GM12878 (cell line): ENCODE measurements at regions not wholly inside any gene's neighbourhood (a gene's known extent, or its start where the extent isn't known, plus 50 kb on each side); places are given as distances from the start of the nearest gene placed in this dataset.

Experiments
- ATAC-seq: fragments of 200-7000 bp; cut with Tn5 transposase; 3 replicates; pipeline ENCODE4 v1.9.1; 2020; ENCODE audit warnings: mild to moderate bottlenecking, moderate library complexity
- BruUV-seq: library from RNA; stranded (reverse); fragments of 400-500 nt; replicated peaks from 2 replicates; lab custom pipeline; 2021; lab: Mats Ljungman, UMichigan
- CTCF ChIA-PET: fragments of 300-600 bp; sonication (Branson Sonifier 250); formaldehyde crosslinking; extraction: SDS; loops from one replicate; lab custom pipeline; 2021; ENCODE audit warnings: inconsistent platforms; lab: Yijun Ruan, JAX
- POLR2A ChIA-PET: fragments of 350-600 bp; formaldehyde crosslinking; extraction: SDS; loops from one replicate; lab custom pipeline; 2021; ENCODE audit warnings: inconsistent platforms; lab: Charles Lee
- RAD21 ChIA-PET: fragments of 300-600 bp; sonication (Branson Sonifier 250); formaldehyde crosslinking; loops from one replicate; lab custom pipeline; 2023; ENCODE audit warnings: antibody characterized with exemption; ENCODE audit not compliant: unreplicated experiment; lab: Charles Lee
- SMC1A ChIA-PET: fragments of 300-600 bp; sonication (Branson Sonifier 250); formaldehyde crosslinking; loops from one replicate; lab custom pipeline; 2023; ENCODE audit not compliant: unreplicated experiment, uncharacterized antibody; lab: Charles Lee
- DNase-seq: peaks from one replicate; pipeline ENCODE4 v3.0.0-alpha.2; 2011; ENCODE audit warnings: low read depth, low spot score
- FAIRE-seq: peaks from 3 replicates; lab custom pipeline; 2011; peaks lifted over from hg19 to GRCh38; lab: Jason Lieb, UNC
- H2AFZ ChIP-seq: 2 replicates; pipeline ENCODE4 v1.6.0; 2011; ENCODE audit warnings: low read depth, low read length, control low read depth; ENCODE audit not compliant: control insufficient read depth
- H3K27ac ChIP-seq: 2 replicates; pipeline ENCODE4 v1.5.1; 2011; ENCODE audit warnings: control low read depth; ENCODE audit not compliant: control insufficient read depth, insufficient read depth
- H3K27me3 ChIP-seq, 2 experiments: replicated peaks in 1 of 2; 2 replicates each; pipeline versions ENCODE4 v1.6.0 to v1.6.1; 2011; ENCODE audit warnings: low read length in 1 of 2; ENCODE audit not compliant: control insufficient read depth in 2 of 2, insufficient read depth in 2 of 2
- H3K36me3 ChIP-seq, 2 experiments: 2 replicates each; pipeline ENCODE4 v1.5.1; 2011; ENCODE audit warnings: low read length in 1 of 2; ENCODE audit not compliant: control insufficient read depth in 2 of 2, insufficient read depth in 2 of 2
- H3K4me1 ChIP-seq: 2 replicates; pipeline ENCODE4 v1.6.1; 2011; ENCODE audit warnings: mild to moderate bottlenecking, low read length, moderate library complexity, mixed read lengths; ENCODE audit not compliant: control insufficient read depth, insufficient read depth
- H3K4me2 ChIP-seq: 2 replicates; pipeline ENCODE4 v1.6.0; 2011; ENCODE audit warnings: control low read depth; ENCODE audit not compliant: control insufficient read depth, insufficient read depth
- H3K4me3 ChIP-seq: fragments of 200-600 bp; sonication (generic); 2 replicates; pipeline ENCODE4 v1.5.1; 2016
- H3K79me2 ChIP-seq: 2 replicates; pipeline ENCODE4 v1.6.0; 2011; ENCODE audit warnings: low read length; ENCODE audit not compliant: control insufficient read depth, insufficient read depth
- H3K9ac ChIP-seq: 2 replicates; pipeline ENCODE4 v1.8.0; 2011; ENCODE audit warnings: low read length, control low read depth, mixed read lengths; ENCODE audit not compliant: control insufficient read depth, insufficient read depth
- H3K9me3 ChIP-seq: replicated peaks from 3 replicates; pipeline ENCODE4 v1.5.1; 2011; ENCODE audit warnings: mild to moderate bottlenecking, low read length; ENCODE audit not compliant: control insufficient read depth, insufficient read depth
- H4K20me1 ChIP-seq: 2 replicates; pipeline ENCODE4 v1.6.0; 2011; ENCODE audit not compliant: control insufficient read depth, insufficient read depth
- ATF7 ChIP-seq: fragments of 450-650 bp; IDR thresholded peaks from 2 replicates; pipeline ENCODE4 v1.6.1; 2016; ENCODE audit warnings: low read depth, mild to moderate bottlenecking
- BCL3 ChIP-seq: IDR thresholded peaks from 2 replicates; pipeline ENCODE4 v1.6.1; 2011; ENCODE audit warnings: borderline replicate concordance, low read depth, mild to moderate bottlenecking, moderate library complexity, low read length; ENCODE audit not compliant: insufficient read depth, poor library complexity, severe bottlenecking
- CREB1 ChIP-seq: IDR thresholded peaks from 2 replicates; pipeline ENCODE4 v1.6.1; 2012; ENCODE audit warnings: low read depth, mild to moderate bottlenecking, inconsistent platforms
- DPF2 ChIP-seq: fragments of 450-650 bp; IDR thresholded peaks from 2 replicates; pipeline ENCODE4 v1.6.1; 2017; ENCODE audit warnings: mild to moderate bottlenecking
- E2F8 ChIP-seq: fragments of 450-650 bp; IDR thresholded peaks from 2 replicates; pipeline ENCODE4 v1.6.1; 2018; ENCODE audit warnings: mild to moderate bottlenecking, low read depth, moderate library complexity; ENCODE audit not compliant: partially characterized antibody
- IRF5 ChIP-seq: fragments of 450-650 bp; IDR thresholded peaks from 2 replicates; pipeline ENCODE4 v1.6.1; 2017; ENCODE audit warnings: borderline replicate concordance
- MXI1 ChIP-seq: fragments of 150-350 bp; IDR thresholded peaks from 2 replicates; pipeline ENCODE4 v1.6.1; 2011; ENCODE audit warnings: low read depth, mild to moderate bottlenecking, inconsistent platforms, low read length, improper control_type of control experiment
- PKNOX1 ChIP-seq: fragments of 450-650 bp; IDR thresholded peaks from 2 replicates; pipeline ENCODE4 v1.6.1; 2016; ENCODE audit warnings: mild to moderate bottlenecking
- SIX5 ChIP-seq: IDR thresholded peaks from 2 replicates; pipeline ENCODE4 v1.6.1; 2011; ENCODE audit warnings: mild to moderate bottlenecking, low read depth, low read length, moderate library complexity; ENCODE audit not compliant: severe bottlenecking
- SPI1 ChIP-seq: IDR thresholded peaks from 2 replicates; pipeline ENCODE4 v1.6.1; 2011; ENCODE audit warnings: low read depth, mild to moderate bottlenecking, low read length, moderate library complexity, borderline replicate concordance; ENCODE audit not compliant: insufficient read depth
- ZNF24 ChIP-seq: fragments of 450-650 bp; IDR thresholded peaks from 2 replicates; pipeline ENCODE4 v1.6.1; 2017; ENCODE audit warnings: antibody characterized with exemption, mild to moderate bottlenecking
- WGBS: methylation state at CpG from one replicate; pipeline ENCODE4 v1.1.6; 2016; ENCODE audit warnings: low lambda C conversion rate; ENCODE audit not compliant: insufficient replicate concordance, insufficient coverage; ENCODE audit errors: missing lambda C conversion rate; 5-methylcytosine and 5-hydroxymethylcytosine counted together
- in situ Hi-C: fragments of 300-500 bp; cut with MboI; formaldehyde crosslinking; loops from 9 replicates; pipeline ENCODE4 v1.14.3; 2018; ENCODE audit warnings: mixed read lengths
- intact Hi-C: fragments of 100-400 bp; cut with micrococcal nuclease; formaldehyde crosslinking; loops from one replicate; pipeline ENCODE4 v1.14.2; 2022; ENCODE audit not compliant: unreplicated experiment
- TF ChIP-seq, protein P1 (sequence below): fragments of 450-650 bp; IDR thresholded peaks from 2 replicates; pipeline ENCODE4 v1.6.1; 2017; ENCODE audit warnings: low read depth, mild to moderate bottlenecking, moderate library complexity
- TF ChIP-seq, protein P2 (sequence below): IDR thresholded peaks from 2 replicates; pipeline ENCODE4 v1.6.1; 2011; ENCODE audit warnings: low read depth, low read length, improper control_type of control experiment, borderline replicate concordance

- Histone ChIP-seq H3K4me1 (peaks cover 5% of the 10 kb centered on the region; the same call in 1 of the 2 replicates), H3K4me2 (no peak overlapping the region), H3K4me3 (no peak overlapping the region), H3K9me3 (no peaks in the 10 kb centered on the region; the same call in 2 of the 3 replicates), H3K9ac (no peak overlapping the region), H3K79me2 (no peaks in the 10 kb centered on the region), H4K20me1 (no peaks in the 10 kb centered on the region), H3K27ac (no peak overlapping the region), H2AFZ (no peak overlapping the region), H3K27me3 (no peaks in the 10 kb centered on the region), H3K36me3 (no peaks in the 10 kb centered on the region)
- TF ChIP-seq, protein P1, sequence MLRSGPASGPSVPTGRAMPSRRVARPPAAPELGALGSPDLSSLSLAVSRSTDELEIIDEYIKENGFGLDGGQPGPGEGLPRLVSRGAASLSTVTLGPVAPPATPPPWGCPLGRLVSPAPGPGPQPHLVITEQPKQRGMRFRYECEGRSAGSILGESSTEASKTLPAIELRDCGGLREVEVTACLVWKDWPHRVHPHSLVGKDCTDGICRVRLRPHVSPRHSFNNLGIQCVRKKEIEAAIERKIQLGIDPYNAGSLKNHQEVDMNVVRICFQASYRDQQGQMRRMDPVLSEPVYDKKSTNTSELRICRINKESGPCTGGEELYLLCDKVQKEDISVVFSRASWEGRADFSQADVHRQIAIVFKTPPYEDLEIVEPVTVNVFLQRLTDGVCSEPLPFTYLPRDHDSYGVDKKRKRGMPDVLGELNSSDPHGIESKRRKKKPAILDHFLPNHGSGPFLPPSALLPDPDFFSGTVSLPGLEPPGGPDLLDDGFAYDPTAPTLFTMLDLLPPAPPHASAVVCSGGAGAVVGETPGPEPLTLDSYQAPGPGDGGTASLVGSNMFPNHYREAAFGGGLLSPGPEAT, result no peak
- no peak for TF ChIP-seq SPI1
- TF ChIP-seq CREB1, result no peak
- no peak for TF ChIP-seq DPF2
- TF ChIP-seq ZNF24, result no peak
- TF ChIP-seq ATF7, result no peak
- TF ChIP-seq PKNOX1, result no peak
- TF ChIP-seq, protein P2, sequence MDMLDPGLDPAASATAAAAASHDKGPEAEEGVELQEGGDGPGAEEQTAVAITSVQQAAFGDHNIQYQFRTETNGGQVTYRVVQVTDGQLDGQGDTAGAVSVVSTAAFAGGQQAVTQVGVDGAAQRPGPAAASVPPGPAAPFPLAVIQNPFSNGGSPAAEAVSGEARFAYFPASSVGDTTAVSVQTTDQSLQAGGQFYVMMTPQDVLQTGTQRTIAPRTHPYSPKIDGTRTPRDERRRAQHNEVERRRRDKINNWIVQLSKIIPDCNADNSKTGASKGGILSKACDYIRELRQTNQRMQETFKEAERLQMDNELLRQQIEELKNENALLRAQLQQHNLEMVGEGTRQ, result no peak
- TF ChIP-seq BCL3, result no peak
- no peak for TF ChIP-seq MXI1
- no peak for TF ChIP-seq IRF5
- no peak for TF ChIP-seq E2F8
- TF ChIP-seq SIX5, result no peak
- ChIA-PET POLR2A (no interaction called here), RAD21 (no interaction called here), SMC1A (no interaction called here), CTCF (no interaction called here)
- no peak for FAIRE-seq
- intact Hi-C loops (loop anchor here (10.0 kb wide), 1 partner anchor 553 kb away; no protein-coding TSS in a partner anchor), in situ Hi-C loops (no loop called here)
- ATAC-seq, result no peak
- no peak for DNase-seq
- no TSS peak for BruUV-seq
- WGBS, result 90% methylated on average over 6 of the region's 6 CpGs
Observed at GRCh38 chr2:12417786-12418185, 298.9 kb upstream of the TRIB2 start.
